GM19455 (cell line): ENCODE measurements at regions not wholly inside any gene's neighbourhood (a gene's known extent, or its start where the extent isn't known, plus 50 kb on each side); places are given as distances from the start of the nearest gene placed in this dataset.

ENCODE experiments used
- ATAC-seq: cut with Tn5 transposase; IDR thresholded peaks from one replicate; pipeline ENCODE4 v1.9.1; 2021; ENCODE audit not compliant: unreplicated experiment

- ATAC-seq: no peak
Observed at GRCh38 chr2:226017107-226017506, 617.6 kb downstream of the NYAP2 start.

- ATAC-seq: no peak
Observed at GRCh38 chr2:226011716-226012450, 612.4 kb downstream of the NYAP2 start.

GRCh38 chr2:226002438-226002837 lies 602.9 kb downstream of the NYAP2 start:
- no peak for ATAC-seq

GRCh38 chr2:226001716-226002115 lies 602.2 kb downstream of the NYAP2 start:
- ATAC-seq: no peak

GRCh38 chr2:225999692-226000091 lies 600.2 kb downstream of the NYAP2 start:
- ATAC-seq: no peak

GRCh38 chr2:225998653-225999052 lies 599.1 kb downstream of the NYAP2 start:
- no peak for ATAC-seq

GRCh38 chr2:225998116-225998515 lies 598.6 kb downstream of the NYAP2 start:
- ATAC-seq: no peak

GRCh38 chr2:225996462-225996828 lies 596.9 kb downstream of the NYAP2 start:
- no peak for ATAC-seq

- no peak for ATAC-seq
Observed at GRCh38 chr2:225995796-225996461, 596.4 kb downstream of the NYAP2 start.

- ATAC-seq: no peak
Observed at GRCh38 chr2:225994748-225995405, 595.4 kb downstream of the NYAP2 start.

- ATAC-seq: no peak
Observed at GRCh38 chr2:225993430-225993829, 593.9 kb downstream of the NYAP2 start.

GRCh38 chr2:225989809-225990208 lies 590.3 kb downstream of the NYAP2 start:
- ATAC-seq: no peak

GRCh38 chr2:225980372-225980771 lies 580.9 kb downstream of the NYAP2 start:
- no peak for ATAC-seq

GRCh38 chr2:225971433-225971832 lies 571.9 kb downstream of the NYAP2 start:
- no peak for ATAC-seq

GRCh38 chr2:225948903-225949302 lies 549.4 kb downstream of the NYAP2 start:
- no peak for ATAC-seq

- no peak for ATAC-seq
Observed at GRCh38 chr2:225938991-225939390, 539.5 kb downstream of the NYAP2 start.

GRCh38 chr2:225937625-225938187 lies 538.2 kb downstream of the NYAP2 start:
- ATAC-seq: no peak

GRCh38 chr2:225932811-225933413 lies 533.4 kb downstream of the NYAP2 start:
- ATAC-seq: no peak

- ATAC-seq: no peak
Observed at GRCh38 chr2:225930687-225931086, 531.2 kb downstream of the NYAP2 start.

GRCh38 chr2:225920621-225921220 lies 521.2 kb downstream of the NYAP2 start:
- ATAC-seq: no peak

GRCh38 chr2:225916692-225917091 lies 517.2 kb downstream of the NYAP2 start:
- ATAC-seq: no peak
